NCI-H1417 treated with DMSO at 0.1 percent for 48 hours (cell line): ENCODE measurements at regions not wholly inside any gene's neighbourhood (a gene's known extent, or its start where the extent isn't known, plus 50 kb on each side); places are given as distances from the start of the nearest gene placed in this dataset.
"Not testable (repeated sequence)": the region's sequence is repeated elsewhere in the genome, so short reads cannot be mapped to it uniquely, and the experiment has no call there.

ENCODE experiments used
- DNase-seq: peaks from one replicate; lab custom pipeline; 2025; lab: John Stamatoyannopoulos, UW

- DNase-seq, result no peak
Measured at GRCh38 chr10:84701370-84701720, 373.0 kb downstream of the CCSER2 start.

GRCh38 chr10:84704101-84704500 lies 375.7 kb downstream of the CCSER2 start:
- DNase-seq, result no peak

GRCh38 chr10:84706431-84706830 lies 378.0 kb downstream of the CCSER2 start:
- DNase-seq, result no peak

- no peak for DNase-seq
Measured at GRCh38 chr10:84706875-84707274, 378.5 kb downstream of the CCSER2 start.

- no peak for DNase-seq
Measured at GRCh38 chr10:84715911-84716310, 387.5 kb downstream of the CCSER2 start.

GRCh38 chr10:84718877-84719616 lies 390.7 kb downstream of the CCSER2 start:
- no peak for DNase-seq

GRCh38 chr10:84719687-84720086 lies 391.3 kb downstream of the CCSER2 start:
- DNase-seq, result no peak

GRCh38 chr10:84727398-84727797 lies 399.0 kb downstream of the CCSER2 start:
- no peak for DNase-seq

- DNase-seq, result not testable (repeated sequence)
Measured at GRCh38 chr10:84739126-84739525, 410.7 kb downstream of the CCSER2 start.

- DNase-seq, result no peak
Measured at GRCh38 chr10:84739641-84740040, 411.3 kb downstream of the CCSER2 start.

- no peak for DNase-seq
Measured at GRCh38 chr10:84743483-84743882, 415.1 kb downstream of the CCSER2 start.

- DNase-seq, result no peak
Measured at GRCh38 chr10:84755311-84755710, 426.9 kb downstream of the CCSER2 start.

GRCh38 chr10:84756653-84757052 lies 428.3 kb downstream of the CCSER2 start:
- DNase-seq, result not testable (repeated sequence)

- DNase-seq, result not testable (repeated sequence)
Measured at GRCh38 chr10:84761994-84762614, 433.7 kb downstream of the CCSER2 start.

- no peak for DNase-seq
Measured at GRCh38 chr10:84762754-84763394, 434.5 kb downstream of the CCSER2 start.

GRCh38 chr10:84763965-84764364 lies 435.6 kb downstream of the CCSER2 start:
- DNase-seq, result no peak

GRCh38 chr10:84765086-84765485 lies 436.7 kb downstream of the CCSER2 start:
- no peak for DNase-seq

- DNase-seq, result no peak
Measured at GRCh38 chr10:84765656-84766055, 437.3 kb downstream of the CCSER2 start.

- no peak for DNase-seq
Measured at GRCh38 chr10:84766923-84767322, 438.5 kb downstream of the CCSER2 start.

GRCh38 chr10:84768132-84768531 lies 439.7 kb downstream of the CCSER2 start:
- DNase-seq, result no peak

- no peak for DNase-seq
Measured at GRCh38 chr10:84770824-84771223, 442.4 kb downstream of the CCSER2 start.

GRCh38 chr10:84783386-84783785 lies 455.0 kb downstream of the CCSER2 start:
- DNase-seq, result no peak

- no peak for DNase-seq
Measured at GRCh38 chr10:84783909-84784308, 455.5 kb downstream of the CCSER2 start.
